ENCODE measurements at regions not wholly inside any gene's neighbourhood (a gene's known extent, or its start where the extent isn't known, plus 50 kb on each side); places are given as distances from the start of the nearest gene placed in this dataset.

- no peak overlapping the region for H3K4me3 ChIP-seq
- no peaks in the 10 kb centered on the region for H3K36me3 ChIP-seq (ENCODE audit: low read depth)
- intact Hi-C loops (cut with micrococcal nuclease; ENCODE audit: unreplicated experiment): loop anchor here (10.0 kb wide), 1 partner anchor 385 kb away; no protein-coding TSS in a partner anchor
- no peak overlapping the region for H2AFZ ChIP-seq
- H3K27ac ChIP-seq: no peak overlapping the region
- no peaks in the 10 kb centered on the region for H4K20me1 ChIP-seq (ENCODE audit: insufficient read depth)
- H3K9me2 ChIP-seq (ENCODE audit: insufficient read depth): no peaks in the 10 kb centered on the region
- CTCF ChIA-PET: no interaction called here
- no peaks in the 10 kb centered on the region for H3K4me1 ChIP-seq (replicated peaks; ENCODE audit: insufficient read depth)
- H3K79me2 ChIP-seq (ENCODE audit: low read depth): no peaks in the 10 kb centered on the region
- H3F3A ChIP-seq (ENCODE audit: insufficient read depth, low read depth): no peaks in the 10 kb centered on the region
- no peak overlapping the region for H3K4me2 ChIP-seq
- POLR2A ChIA-PET (ENCODE audit: unreplicated experiment): no interaction called here
- no peak for DNase-seq
- no peak for TF ChIP-seq EZH2 (IDR thresholded peaks at IDR 0.05; ENCODE audit: low read depth)
- no peak for TF ChIP-seq CTCF (conservative IDR thresholded peaks at IDR 0.05)
- H3K27me3 ChIP-seq (ENCODE audit: insufficient read depth, low read depth): no peaks in the 10 kb centered on the region
- H3K9me3 ChIP-seq (ENCODE audit: insufficient read depth, low read depth): no peaks in the 10 kb centered on the region
- no TSS peak for BruUV-seq (replicated peaks)
These were observed 375.9 kb downstream of the BTG1 start for GRCh38 chr12:91769736-91770135.

- no peak overlapping the region for H3K27ac ChIP-seq
- ChIA-PET CTCF (no interaction called here), POLR2A (ENCODE audit: unreplicated experiment) (no interaction called here)
- H3K9me2 ChIP-seq (ENCODE audit: insufficient read depth): no peaks in the 10 kb centered on the region
- no peak for TF ChIP-seq CTCF (conservative IDR thresholded peaks at IDR 0.05)
- H3K27me3 ChIP-seq (ENCODE audit: insufficient read depth, low read depth): no peaks in the 10 kb centered on the region
- intact Hi-C loops (cut with micrococcal nuclease; ENCODE audit: unreplicated experiment): no loop called here
- H2AFZ ChIP-seq: no peak overlapping the region
- H3K9me3 ChIP-seq (ENCODE audit: insufficient read depth, low read depth): no peaks in the 10 kb centered on the region
- no peak for DNase-seq
- H3K4me3 ChIP-seq: no peak overlapping the region
- H3K4me1 ChIP-seq (replicated peaks; ENCODE audit: insufficient read depth): no peaks in the 10 kb centered on the region
- H3K36me3 ChIP-seq (ENCODE audit: low read depth): no peaks in the 10 kb centered on the region
- H4K20me1 ChIP-seq (ENCODE audit: insufficient read depth): no peaks in the 10 kb centered on the region
- no peak overlapping the region for H3K4me2 ChIP-seq
- no peaks in the 10 kb centered on the region for H3F3A ChIP-seq (ENCODE audit: insufficient read depth, low read depth)
- no TSS peak for BruUV-seq (replicated peaks)
- no peaks in the 10 kb centered on the region for H3K79me2 ChIP-seq (ENCODE audit: low read depth)
These were observed 378.4 kb downstream of the BTG1 start for GRCh38 chr12:91767237-91767636.

GRCh38 chr12:91766454-91766853 is 379.2 kb downstream of the BTG1 start:
- Histone ChIP-seq H3K36me3 (ENCODE audit: low read depth) (no peaks in the 10 kb centered on the region), H3K27me3 (ENCODE audit: insufficient read depth, low read depth) (no peaks in the 10 kb centered on the region), H3K79me2 (ENCODE audit: low read depth) (no peaks in the 10 kb centered on the region), H3F3A (ENCODE audit: insufficient read depth, low read depth) (no peaks in the 10 kb centered on the region), H3K9me2 (ENCODE audit: insufficient read depth) (no peaks in the 10 kb centered on the region), H2AFZ (no peak overlapping the region), H3K4me3 (no peak overlapping the region), H3K4me2 (no peak overlapping the region), H3K9me3 (ENCODE audit: insufficient read depth, low read depth) (no peaks in the 10 kb centered on the region), H3K4me1 (replicated peaks; ENCODE audit: insufficient read depth) (no peaks in the 10 kb centered on the region), H4K20me1 (ENCODE audit: insufficient read depth) (no peaks in the 10 kb centered on the region), H3K27ac (no peak overlapping the region)
- BruUV-seq (replicated peaks): no TSS peak
- ChIA-PET CTCF (no interaction called here), POLR2A (ENCODE audit: unreplicated experiment) (interaction anchor here (0.6 kb wide), 1 partner anchor 351 kb away, joined by 3 read pairs; no protein-coding TSS in a partner anchor)
- DNase-seq: no peak
- TF ChIP-seq EZH2 (IDR thresholded peaks at IDR 0.05; ENCODE audit: low read depth) (no peak), CTCF (conservative IDR thresholded peaks at IDR 0.05) (no peak)
- intact Hi-C loops (cut with micrococcal nuclease; ENCODE audit: unreplicated experiment): no loop called here

All from PC-9 (cell line).